Endothelial cell of umbilical vein (primary cell): ENCODE measurements at regions not wholly inside any gene's neighbourhood (a gene's known extent, or its start where the extent isn't known, plus 50 kb on each side); places are given as distances from the start of the nearest gene placed in this dataset.
A peak's percentile ranks its signal among the peaks of the same experiment; 100 is the strongest.

Experiments
- BruUV-seq: library from RNA; stranded (reverse); fragments of 400-500 nt; replicated peaks from 2 replicates; lab custom pipeline; 2021; lab: Mats Ljungman, UMichigan
- CTCF ChIA-PET: fragments of 300-600, 350-600 bp; sonication (Branson Sonifier 250); formaldehyde crosslinking; loops from one replicate; lab custom pipeline; 2021; ENCODE audit warnings: antibody characterized with exemption, inconsistent platforms; lab: Charles Lee
- POLR2A ChIA-PET: fragments of 300-600, 350-600 bp; sonication (Branson Sonifier 250); formaldehyde crosslinking; loops from one replicate; lab custom pipeline; 2021; ENCODE audit warnings: antibody characterized with exemption, inconsistent platforms; lab: Charles Lee
- DNase-seq: peaks from one replicate; pipeline ENCODE4 v3.0.0-alpha.2; 2011; ENCODE audit warnings: low read depth, low spot score
- FAIRE-seq: peaks from 2 replicates; lab custom pipeline; 2011; peaks lifted over from hg19 to GRCh38; lab: Jason Lieb, UNC
- H2AFZ ChIP-seq: 2 replicates; pipeline ENCODE4 v1.6.0; 2012; ENCODE audit warnings: low read depth, low read length, control low read depth, inconsistent platforms
- H3K27ac ChIP-seq: 2 replicates; pipeline ENCODE4 v1.5.1; 2011; ENCODE audit warnings: low read depth, mild to moderate bottlenecking, control low read depth, low read length, moderate library complexity; ENCODE audit not compliant: insufficient read depth
- H3K27me3 ChIP-seq, 2 experiments: 2 replicates each; pipeline versions ENCODE4 v1.6.0 to v1.6.1; 2011; ENCODE audit warnings: low read length in 2 of 2, mixed read lengths in 1 of 2; ENCODE audit not compliant: control insufficient read depth in 2 of 2, insufficient read depth in 2 of 2
- H3K36me3 ChIP-seq, 2 experiments: 2 replicates in 1 of 2; 3 replicates in 1 of 2; pipeline ENCODE4 v1.5.1; 2011; ENCODE audit warnings: low read length in 2 of 2, mild to moderate bottlenecking in 1 of 2, moderate library complexity in 1 of 2; ENCODE audit not compliant: control insufficient read depth in 2 of 2, insufficient read depth in 2 of 2; ENCODE audit errors: extremely low read depth in 1 of 2
- H3K4me1 ChIP-seq: 3 replicates; pipeline ENCODE4 v1.5.1; 2011; ENCODE audit warnings: mild to moderate bottlenecking, low read length; ENCODE audit not compliant: control insufficient read depth, insufficient read depth; ENCODE audit errors: extremely low read depth
- H3K4me2 ChIP-seq: 2 replicates; pipeline ENCODE4 v1.6.1; 2011; ENCODE audit warnings: low read length, control low read depth, mixed read lengths; ENCODE audit not compliant: insufficient read depth
- H3K4me3 ChIP-seq, 3 experiments: fragments of 200-600 bp in 1 of 3; sonication (generic), shearing (Covaris generic) in 1 of 3; replicated peaks in 1 of 3; 2 replicates each; pipeline ENCODE4 v1.5.1; 2011 to 2016; ENCODE audit warnings: control low read depth in 3 of 3, low read length in 3 of 3, mild to moderate bottlenecking in 2 of 3, inconsistent platforms in 1 of 3, low read depth in 1 of 3, moderate library complexity in 1 of 3; ENCODE audit not compliant: insufficient read depth in 1 of 3
- H3K79me2 ChIP-seq: 2 replicates; pipeline ENCODE4 v1.6.0; 2012; ENCODE audit warnings: low read length, inconsistent platforms; ENCODE audit not compliant: control insufficient read depth, insufficient read depth
- H3K9ac ChIP-seq: replicated peaks from 2 replicates; pipeline ENCODE3; 2011; ENCODE audit warnings: low read length, control low read depth; ENCODE audit not compliant: insufficient read depth; ENCODE audit errors: extremely low read depth
- H3K9me1 ChIP-seq: replicated peaks from 3 replicates; pipeline ENCODE4 v1.6.0; 2011; ENCODE audit warnings: mild to moderate bottlenecking, low read length; ENCODE audit not compliant: control insufficient read depth, insufficient read depth; ENCODE audit errors: extremely low read depth
- H3K9me3 ChIP-seq: replicated peaks from 2 replicates; pipeline ENCODE4 v1.5.1; 2012; ENCODE audit warnings: low read length, inconsistent platforms; ENCODE audit not compliant: control insufficient read depth, insufficient read depth
- H4K20me1 ChIP-seq: replicated peaks from 2 replicates; pipeline ENCODE3; 2011; ENCODE audit warnings: mild to moderate bottlenecking, low read length; ENCODE audit not compliant: control insufficient read depth, insufficient read depth; ENCODE audit errors: extremely low read depth
- CTCF ChIP-seq, 2 donors: IDR thresholded peaks; 1 replicate in 1 of 2; 2 replicates in 1 of 2; pipeline ENCODE4 v1.5.1; 2011; ENCODE audit warnings: low read length in 2 of 2, mild to moderate bottlenecking in 2 of 2, moderate library complexity in 2 of 2, control low read depth in 1 of 2, inconsistent platforms in 1 of 2, low read depth in 1 of 2; ENCODE audit not compliant: insufficient read depth in 1 of 2; ENCODE audit errors: extremely low read depth in 1 of 2
- EZH2 ChIP-seq: IDR thresholded peaks from 2 replicates; pipeline ENCODE4 v1.6.1; 2012; ENCODE audit warnings: borderline replicate concordance, low read depth, mild to moderate bottlenecking, moderate library complexity, low read length, inconsistent platforms; ENCODE audit not compliant: severe bottlenecking
- FOS ChIP-seq: IDR thresholded peaks from 2 replicates; pipeline ENCODE4 v1.6.1; 2011; ENCODE audit warnings: mild to moderate bottlenecking, low read length, moderate library complexity, borderline replicate concordance; ENCODE audit not compliant: insufficient read depth
- GATA2 ChIP-seq: IDR thresholded peaks from 2 replicates; pipeline ENCODE4 v1.7.0; 2011; ENCODE audit warnings: low read depth, mild to moderate bottlenecking, moderate library complexity, mixed read lengths, low read length; ENCODE audit not compliant: insufficient read length, insufficient read depth
- JUN ChIP-seq: IDR thresholded peaks from 2 replicates; pipeline ENCODE4 v1.6.1; 2011; ENCODE audit warnings: borderline replicate concordance, low read depth; ENCODE audit not compliant: insufficient read length, insufficient read depth
- MAX ChIP-seq: IDR thresholded peaks from 2 replicates; pipeline ENCODE4 v1.6.1; 2011; ENCODE audit not compliant: insufficient read depth, insufficient read length
- MYC ChIP-seq: IDR thresholded peaks from one replicate; pipeline ENCODE4 v1.6.1; 2011; ENCODE audit warnings: mild to moderate bottlenecking, low read depth, low read length
- POLR2A ChIP-seq: IDR thresholded peaks from 2 replicates; pipeline ENCODE4 v1.6.1; 2012; ENCODE audit warnings: low read depth, mild to moderate bottlenecking, control low read depth, low read length
- POLR2AphosphoS5 ChIP-seq: IDR thresholded peaks from 2 replicates; pipeline ENCODE4 v1.6.1; 2012; ENCODE audit warnings: low read depth, mild to moderate bottlenecking, control low read depth, low read length, moderate library complexity; ENCODE audit not compliant: insufficient read depth
- dilution Hi-C: fragments of 300-500 bp; cut with MboI; formaldehyde crosslinking; loops from one replicate; pipeline ENCODE4 v1.15.0; 2019; ENCODE audit warnings: low sequenced_read_pairs; ENCODE audit not compliant: extremely low pct_ligation_motif_present
- intact Hi-C: fragments of 100-400 bp; cut with micrococcal nuclease; formaldehyde crosslinking; loops from one replicate; pipeline ENCODE4 v1.10.0; 2022

GRCh38 chr12:105590571-105590970, 260.1 kb downstream of the C12orf75 start:
- Histone ChIP-seq H3K9ac (no peak overlapping the region), H3K9me1 (no peaks in the 10 kb centered on the region), H3K4me2 (no peak overlapping the region), H3K79me2 (no peaks in the 10 kb centered on the region), H3K27me3 (no peaks in the 10 kb centered on the region), H4K20me1 (no peaks in the 10 kb centered on the region), H3K36me3 (no peaks in the 10 kb centered on the region), H2AFZ (no peak overlapping the region), H3K27ac (peak overlapping the region; percentile 12), H3K9me3 (no peaks in the 10 kb centered on the region), H3K4me3 (no peak overlapping the region), H3K4me1 (peaks cover 29% of the 10 kb centered on the region)
- no peak for FAIRE-seq
- BruUV-seq: no TSS peak
- CTCF ChIA-PET: interaction anchor here (0.7 to 1.4 kb wide), 3 partner anchors 11 to 547 kb away, joined by 3 to 4 read pairs (median 3); no protein-coding TSS in a partner anchor
- intact Hi-C loops (no loop called here), dilution Hi-C loops (no loop called here)
- TF ChIP-seq EZH2 (no peak), MAX (no peak)
- peak; percentile 39 for DNase-seq
- POLR2A ChIA-PET: no interaction called here

- H3K4me2 ChIP-seq: no peak overlapping the region
- no peak overlapping the region for H3K27ac ChIP-seq
- ChIA-PET CTCF (interaction anchor here (0.6 to 1.3 kb wide), 3 partner anchors 11 to 541 kb away, joined by 3 read pairs; no protein-coding TSS in a partner anchor), POLR2A (no interaction called here)
- H3K4me3 ChIP-seq: no peak overlapping the region
- intact Hi-C loops: no loop called here
- no peaks in the 10 kb centered on the region for H3K79me2 ChIP-seq
- DNase-seq: no peak
- no peak for FAIRE-seq
- no peak overlapping the region for H2AFZ ChIP-seq
- dilution Hi-C loops: no loop called here
- no TSS peak for BruUV-seq
- H3K9me1 ChIP-seq: no peaks in the 10 kb centered on the region
- TF ChIP-seq EZH2: no peak
- no peak for TF ChIP-seq CTCF (IDR thresholded peaks at IDR 0.05; ENCODE audit: extremely low read depth in 1 of 2, insufficient read depth in 1 of 2, low read depth in 1 of 2, low read length in 2 of 2)
- TF ChIP-seq MYC: no peak
- no peak for TF ChIP-seq POLR2AphosphoS5
- no peak for TF ChIP-seq FOS
- TF ChIP-seq GATA2: no peak
- no peak for TF ChIP-seq POLR2A
- TF ChIP-seq JUN: no peak
- TF ChIP-seq MAX: no peak
- H3K27me3 ChIP-seq: no peaks in the 10 kb centered on the region
- H3K9ac ChIP-seq: no peak overlapping the region
- no peaks in the 10 kb centered on the region for H4K20me1 ChIP-seq
- H3K36me3 ChIP-seq: no peaks in the 10 kb centered on the region
- H3K4me1 ChIP-seq: peaks cover 5% of the 10 kb centered on the region
- H3K9me3 ChIP-seq: no peaks in the 10 kb centered on the region
Measured at GRCh38 chr12:105595440-105595839, 264.9 kb downstream of the C12orf75 start.
